NCI-H345 treated with DMSO at 0.1 percent for 48 hours (cell line): ENCODE measurements at regions not wholly inside any gene's neighbourhood (a gene's known extent, or its start where the extent isn't known, plus 50 kb on each side); places are given as distances from the start of the nearest gene placed in this dataset.
"Not testable (repeated sequence)": the region's sequence is repeated elsewhere in the genome, so short reads cannot be mapped to it uniquely, and the experiment has no call there.

Source experiments
- DNase-seq: peaks from one replicate; lab custom pipeline; 2025; ENCODE audit not compliant: unreplicated experiment; lab: John Stamatoyannopoulos, UW

DNA sequence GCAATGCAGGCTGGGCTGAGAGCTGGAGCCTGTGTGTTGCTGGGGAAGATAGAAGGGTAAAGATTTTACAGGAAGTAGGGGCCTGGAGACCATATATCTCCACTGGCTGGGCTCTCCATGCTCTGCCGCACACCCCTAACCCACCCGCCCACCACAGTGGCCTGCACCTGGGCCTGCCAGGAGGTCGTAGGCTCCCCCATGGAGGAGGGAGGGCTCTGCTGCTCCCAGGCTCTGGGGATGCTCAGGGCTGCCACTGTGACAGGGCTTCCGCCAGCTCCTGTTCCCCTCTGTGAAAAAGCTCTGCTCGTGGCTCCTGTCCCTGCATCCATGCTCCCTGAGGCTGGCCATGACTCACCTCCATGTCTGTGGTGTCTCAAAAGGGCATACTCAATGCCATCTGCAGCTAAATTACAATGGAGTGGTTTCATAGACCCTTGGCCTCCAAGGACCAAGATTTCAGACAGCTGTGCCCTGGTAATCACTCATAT lies 106.0 kb downstream of the CXCL12 start:
- no peak for DNase-seq

- not testable (repeated sequence) for DNase-seq
Measured at GRCh38 chr10:44268435-44268948, 116.4 kb downstream of the CXCL12 start.

DNA sequence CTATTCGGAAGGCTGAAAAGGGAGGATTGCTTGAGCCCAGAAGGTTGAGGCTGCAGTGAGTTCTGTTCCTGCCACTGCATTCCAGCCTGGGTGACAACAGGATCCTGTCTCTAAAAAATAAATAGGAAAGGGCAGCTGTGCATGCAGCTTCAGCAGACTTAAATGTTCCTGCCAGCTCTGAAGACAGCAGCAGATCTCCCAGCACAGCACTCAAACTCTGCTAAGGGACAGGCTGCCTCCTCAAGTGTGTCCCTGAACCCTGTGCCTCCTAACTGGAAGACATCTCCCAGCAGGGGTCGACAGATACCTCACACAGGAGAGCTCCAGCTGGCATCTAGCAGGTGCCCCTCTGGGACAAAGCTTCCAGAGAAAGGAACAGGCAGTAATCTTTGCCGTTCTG lies 117.9 kb downstream of the CXCL12 start:
- DNase-seq = no peak

GRCh38 chr10:44264244-44264643 lies 120.7 kb downstream of the CXCL12 start:
- DNase-seq = no peak

- DNase-seq = no peak
Measured at GRCh38 chr10:44263771-44264170, 121.1 kb downstream of the CXCL12 start.

GRCh38 chr10:44262551-44263251 lies 122.2 kb downstream of the CXCL12 start:
- no peak for DNase-seq

- DNase-seq = no peak
Measured at GRCh38 chr10:44261710-44262455, 123.0 kb downstream of the CXCL12 start.

DNA sequence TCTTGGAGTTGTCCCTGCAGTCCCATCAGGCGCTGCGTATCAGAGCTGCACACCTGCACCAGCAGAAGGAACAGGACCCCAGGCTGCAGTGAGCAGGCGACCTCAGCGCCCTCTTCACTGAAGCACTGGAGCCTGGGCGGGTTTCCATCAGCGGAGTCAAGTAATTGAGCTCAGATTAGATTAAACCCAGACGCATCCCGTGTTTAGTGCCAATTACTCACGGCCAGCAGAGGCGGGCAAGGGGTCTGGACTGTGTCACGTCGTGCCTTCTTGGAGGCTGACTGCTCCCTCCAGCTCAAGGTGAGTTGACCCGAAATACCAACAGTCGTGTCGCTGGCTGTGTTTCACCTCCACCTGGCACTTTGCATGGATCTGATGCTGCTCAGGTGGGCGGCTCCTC lies 123.6 kb downstream of the CXCL12 start:
- no peak for DNase-seq

GRCh38 chr10:44260286-44260928 lies 124.5 kb downstream of the CXCL12 start:
- DNase-seq = no peak

- DNase-seq = no peak
Measured at GRCh38 chr10:44259090-44259874, 125.6 kb downstream of the CXCL12 start.

DNA sequence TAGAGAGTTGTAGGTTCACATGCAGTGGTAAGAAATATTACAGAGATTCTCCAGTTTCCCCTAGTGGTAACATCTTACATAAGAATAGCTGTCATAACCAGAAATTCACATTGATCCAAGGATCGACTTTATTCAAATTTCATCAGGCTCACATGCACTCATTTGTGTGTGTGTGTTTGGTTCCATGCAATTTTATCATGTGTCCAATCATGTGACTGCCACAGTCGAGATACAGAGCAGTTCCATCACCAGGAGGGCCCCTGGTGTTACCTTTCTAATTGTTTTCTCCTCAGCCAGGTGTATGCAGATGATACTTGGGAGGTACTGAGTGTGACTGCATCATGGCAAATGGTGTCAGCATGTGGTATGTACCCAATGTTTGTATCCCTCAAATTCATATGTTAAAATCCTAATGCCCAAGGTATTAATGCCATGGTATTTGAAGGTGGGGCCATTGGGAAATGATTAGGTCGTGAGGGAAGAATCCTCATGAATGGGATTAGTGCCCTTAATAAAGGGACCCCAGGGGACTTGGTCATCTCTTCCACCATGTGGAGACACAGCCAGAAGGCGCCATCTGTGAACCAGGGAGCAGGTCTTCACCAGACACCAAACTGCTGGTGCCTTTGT lies 126.3 kb downstream of the CXCL12 start:
- DNase-seq = no peak

GRCh38 chr10:44258019-44258418 lies 126.9 kb downstream of the CXCL12 start:
- no peak for DNase-seq

- DNase-seq = no peak
Measured at GRCh38 chr10:44253769-44254462, 131.0 kb downstream of the CXCL12 start.

GRCh38 chr10:44252631-44253030 lies 132.3 kb downstream of the CXCL12 start:
- DNase-seq = not testable (repeated sequence)

DNA sequence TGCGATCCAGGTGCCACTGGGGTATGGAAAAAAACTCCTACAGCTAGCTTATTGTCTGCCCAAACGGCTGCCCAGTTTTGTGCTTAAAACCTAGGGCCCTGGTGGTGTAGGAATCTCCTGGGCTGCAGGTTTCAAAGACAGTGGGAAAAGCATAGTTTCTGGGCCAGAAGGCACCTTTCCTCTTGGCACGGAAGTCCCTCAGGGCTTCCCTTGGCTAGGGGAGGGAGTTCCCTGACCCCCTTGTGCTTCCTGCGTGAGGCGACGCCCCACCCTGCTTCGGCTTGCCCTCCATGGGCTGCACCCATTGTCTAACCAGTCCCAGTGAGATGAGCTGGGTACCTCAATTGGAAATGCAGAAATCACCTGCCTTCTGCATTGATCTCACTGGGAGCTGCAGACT lies 135.0 kb downstream of the CXCL12 start:
- not testable (repeated sequence) for DNase-seq

GRCh38 chr10:44249490-44249889 lies 135.4 kb downstream of the CXCL12 start:
- DNase-seq = no peak

DNA sequence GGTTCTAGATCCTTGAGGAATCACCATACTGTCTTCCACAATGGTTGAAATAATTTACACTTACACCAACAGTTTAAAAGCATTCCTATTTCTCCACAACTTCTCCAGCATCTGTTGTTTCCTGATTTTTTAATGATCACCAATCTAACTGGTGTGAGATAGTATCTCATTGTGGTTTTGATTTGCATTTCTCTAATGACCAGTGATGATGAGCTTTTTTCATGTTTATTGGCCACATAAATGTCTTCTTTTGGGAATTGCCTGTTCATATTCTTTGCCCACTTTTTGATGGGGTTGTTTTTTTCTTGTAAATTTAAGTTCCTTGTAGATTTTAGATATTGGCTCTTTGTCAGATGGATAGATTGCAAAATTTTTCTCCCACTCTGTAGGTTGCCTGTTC lies 138.2 kb downstream of the CXCL12 start:
- not testable (repeated sequence) for DNase-seq

DNA sequence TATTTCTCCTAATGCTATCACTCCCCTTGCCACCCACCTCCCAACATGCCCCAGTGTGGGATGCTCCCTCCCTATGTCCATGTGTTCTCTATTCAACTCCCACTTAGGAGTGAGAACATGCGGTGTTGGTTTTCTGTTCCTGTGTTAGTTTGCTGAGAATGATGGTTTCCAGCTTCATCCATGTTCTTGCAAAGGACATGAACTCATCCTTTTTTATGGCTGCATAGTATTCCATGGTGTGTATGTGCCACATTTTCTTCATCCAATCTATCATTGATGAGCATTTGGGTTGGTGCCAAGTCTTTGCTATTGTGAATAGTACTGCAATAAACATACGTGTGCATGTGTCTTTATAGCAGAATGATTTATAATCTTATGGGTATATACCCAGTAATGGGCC lies 138.6 kb downstream of the CXCL12 start:
- not testable (repeated sequence) for DNase-seq

GRCh38 chr10:44245601-44245938 lies 139.3 kb downstream of the CXCL12 start:
- DNase-seq = no peak
